IPS-NIHi11 (cell line): ENCODE measurements at regions not wholly inside any gene's neighbourhood (a gene's known extent, or its start where the extent isn't known, plus 50 kb on each side); places are given as distances from the start of the nearest gene placed in this dataset.
"Not testable (repeated sequence)": the region's sequence is repeated elsewhere in the genome, so short reads cannot be mapped to it uniquely, and the experiment has no call there.

Experiments
- DNase-seq: peaks from one replicate; pipeline ENCODE4 v3.0.0; 2012; ENCODE audit warnings: mixed read lengths, low spot score

GRCh38 chr6:169980826-169981450, 229.5 kb downstream of the ERMARD start:
- DNase-seq: no peak

GRCh38 chr6:169979873-169980432, 228.5 kb downstream of the ERMARD start:
- no peak for DNase-seq

- no peak for DNase-seq
These were observed 227.3 kb downstream of the ERMARD start for GRCh38 chr6:169978615-169979161.

- DNase-seq: no peak
These were observed 226.2 kb downstream of the ERMARD start for GRCh38 chr6:169977434-169978265.

GRCh38 chr6:169976301-169977081, 225.1 kb downstream of the ERMARD start:
- DNase-seq: no peak

GRCh38 chr6:169975701-169976100, 224.3 kb downstream of the ERMARD start:
- no peak for DNase-seq

GRCh38 chr6:169975286-169975685, 223.9 kb downstream of the ERMARD start:
- no peak for DNase-seq

GRCh38 chr6:169974663-169975062, 223.2 kb downstream of the ERMARD start:
- DNase-seq: no peak

- DNase-seq: not testable (repeated sequence)
These were observed 222.4 kb downstream of the ERMARD start for GRCh38 chr6:169973588-169974467.

- DNase-seq: no peak
These were observed 221.3 kb downstream of the ERMARD start for GRCh38 chr6:169972736-169973135.

GRCh38 chr6:169972101-169972651, 220.8 kb downstream of the ERMARD start:
- no peak for DNase-seq

- DNase-seq: no peak
These were observed 219.8 kb downstream of the ERMARD start for GRCh38 chr6:169971081-169971861.

- DNase-seq: peak; percentile 15
These were observed 219.0 kb downstream of the ERMARD start for GRCh38 chr6:169970306-169970988.

GRCh38 chr6:169969372-169970099, 218.1 kb downstream of the ERMARD start:
- peak; percentile 14 for DNase-seq

GRCh38 chr6:169968541-169969270, 217.3 kb downstream of the ERMARD start:
- DNase-seq: peak; percentile 1

GRCh38 chr6:169967687-169968086, 216.3 kb downstream of the ERMARD start:
- DNase-seq: no peak

- no peak for DNase-seq
These were observed 215.1 kb downstream of the ERMARD start for GRCh38 chr6:169966312-169967181.
